Stomach (tissue), 4 donors: ENCODE measurements at regions not wholly inside any gene's neighbourhood (a gene's known extent, or its start where the extent isn't known, plus 50 kb on each side); places are given as distances from the start of the nearest gene placed in this dataset.

Experiments
- CTCF ChIP-seq, 7 experiments: fragments of 450-650 bp in 4 of 7; fragments of 200-600 bp in 3 of 7; sonication (generic) in 3 of 7; IDR thresholded peaks; one replicate each; pipeline ENCODE4 v1.5.1; 2016 to 2019; ENCODE audit warnings: antibody characterized with exemption in 7 of 7, control low read depth in 2 of 7, mild to moderate bottlenecking in 1 of 7
- POLR2A ChIP-seq, 4 donors: fragments of 450-650 bp; IDR thresholded peaks; one replicate each; pipeline ENCODE4 v1.6.1; 2016; ENCODE audit warnings: antibody characterized with exemption in 4 of 4, control low read depth in 2 of 4, mild to moderate bottlenecking in 1 of 4, moderate library complexity in 1 of 4

GRCh38 chr5:30866142-30866541 is 327.3 kb upstream of the CDH6 start:
- no peak for TF ChIP-seq POLR2A (IDR thresholded peaks at IDR 0.05)
- no peak for TF ChIP-seq CTCF (IDR thresholded peaks at IDR 0.05)
